ENCODE measurements at regions not wholly inside any gene's neighbourhood (a gene's known extent, or its start where the extent isn't known, plus 50 kb on each side); places are given as distances from the start of the nearest gene placed in this dataset.
"Not testable (repeated sequence)": the region's sequence is repeated elsewhere in the genome, so short reads cannot be mapped to it uniquely, and the experiment has no call there.

DNA sequence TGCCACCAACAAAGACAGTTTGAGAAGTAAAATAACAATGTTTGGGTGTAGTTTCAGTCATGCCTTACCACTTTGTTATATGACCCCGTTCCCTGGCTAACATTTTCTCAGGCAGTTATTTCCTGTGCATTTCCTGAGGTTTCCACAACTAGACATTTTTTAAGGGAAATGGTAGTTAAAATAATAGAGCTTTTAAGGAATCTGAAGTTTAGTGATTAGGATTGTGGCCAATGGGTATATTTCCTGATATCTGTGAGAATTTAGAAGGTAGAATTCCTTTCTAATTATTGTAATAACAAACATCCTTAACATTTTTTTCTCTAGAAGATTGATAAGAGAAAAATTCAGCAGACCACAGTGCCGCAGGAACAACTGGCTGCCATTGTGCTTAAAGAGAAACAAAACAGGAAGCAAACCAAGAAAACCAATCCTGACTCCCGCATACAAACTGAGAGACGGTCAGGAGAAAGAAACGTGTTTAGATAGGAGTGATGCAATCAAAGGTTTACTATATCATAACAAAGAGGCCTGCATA, 193.6 kb downstream of the MBL2 start:
- intact Hi-C loops (cut with DNase I) = no loop called here
- ATAC-seq = peak in 1 of 2 donors; percentile 61
- Histone ChIP-seq H3K4me1 (ENCODE audit: control insufficient read depth, insufficient read depth, low read length) (no peaks in the 10 kb centered on the region), H3K27me3 (ENCODE audit: control insufficient read depth, insufficient read depth) (no peaks in the 10 kb centered on the region), H3K27ac (ENCODE audit: low read length) (no peak overlapping the region), H3K4me3 (ENCODE audit: low read length) (no peak overlapping the region), H3K9me3 (ENCODE audit: control insufficient read depth, low read length) (no peaks in the 10 kb centered on the region)
- no peak for DNase-seq
- WGBS = 22% methylated on average over 5 of the region's 5 CpGs

DNA sequence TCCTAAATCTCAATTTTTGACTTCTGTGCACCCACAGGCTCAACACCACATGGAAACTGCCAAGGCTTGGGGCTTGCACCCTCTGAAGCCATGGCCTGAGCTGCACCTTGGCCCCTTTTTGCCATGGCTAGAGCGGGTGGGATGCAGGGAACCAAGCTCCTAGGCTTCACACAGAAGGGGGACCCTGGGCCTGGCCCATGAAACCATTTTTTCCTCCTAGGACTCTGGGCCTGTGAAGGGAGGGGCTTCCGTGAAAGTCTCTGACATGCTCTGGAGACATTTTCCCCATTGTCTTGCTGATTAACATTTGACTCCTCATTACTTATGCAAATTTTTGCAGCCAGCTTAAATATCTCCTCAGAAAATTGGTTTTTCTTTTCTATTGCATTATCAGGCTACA, 190.9 kb downstream of the MBL2 start:
- DNase-seq; H3K27me3 ChIP-seq (ENCODE audit: control insufficient read depth, insufficient read depth); H3K27ac ChIP-seq (ENCODE audit: low read length); H3K4me1 ChIP-seq (ENCODE audit: control insufficient read depth, insufficient read depth, low read length); H3K9me3 ChIP-seq (ENCODE audit: control insufficient read depth, low read length); H3K4me3 ChIP-seq (ENCODE audit: low read length); ATAC-seq; intact Hi-C loops (cut with DNase I): not testable (repeated sequence)
- WGBS = 84% methylated on average over 2 of the region's 2 CpGs

DNA sequence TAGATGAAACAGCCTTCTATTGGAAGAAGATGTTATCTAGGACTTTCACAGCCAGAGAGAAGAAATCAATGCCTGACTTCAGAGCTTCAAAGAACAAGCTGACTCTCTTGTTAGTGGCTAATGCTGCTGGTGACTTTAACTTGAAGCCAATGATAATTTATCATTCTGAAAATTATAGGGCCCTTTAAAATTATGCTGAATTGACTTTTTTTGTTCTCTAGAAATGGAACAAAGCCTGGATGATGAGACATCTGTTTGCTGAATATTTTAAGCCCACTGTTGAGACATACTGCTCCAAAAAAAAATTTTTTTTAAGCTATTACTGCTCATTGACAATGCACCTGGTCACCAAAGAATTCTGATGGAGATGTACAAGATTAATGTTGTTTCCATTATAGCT, 189.2 kb downstream of the MBL2 start:
- ATAC-seq (no peak), DNase-seq (no peak)
- H3K27ac ChIP-seq (ENCODE audit: low read length) = no peak overlapping the region
- intact Hi-C loops (cut with DNase I) = no loop called here
- no peak overlapping the region for H3K4me3 ChIP-seq (ENCODE audit: low read length)
- H3K9me3 ChIP-seq (ENCODE audit: control insufficient read depth, low read length) = no peaks in the 10 kb centered on the region
- no peaks in the 10 kb centered on the region for H3K27me3 ChIP-seq (ENCODE audit: control insufficient read depth, insufficient read depth)
- H3K4me1 ChIP-seq (ENCODE audit: control insufficient read depth, insufficient read depth, low read length) = no peaks in the 10 kb centered on the region

DNA sequence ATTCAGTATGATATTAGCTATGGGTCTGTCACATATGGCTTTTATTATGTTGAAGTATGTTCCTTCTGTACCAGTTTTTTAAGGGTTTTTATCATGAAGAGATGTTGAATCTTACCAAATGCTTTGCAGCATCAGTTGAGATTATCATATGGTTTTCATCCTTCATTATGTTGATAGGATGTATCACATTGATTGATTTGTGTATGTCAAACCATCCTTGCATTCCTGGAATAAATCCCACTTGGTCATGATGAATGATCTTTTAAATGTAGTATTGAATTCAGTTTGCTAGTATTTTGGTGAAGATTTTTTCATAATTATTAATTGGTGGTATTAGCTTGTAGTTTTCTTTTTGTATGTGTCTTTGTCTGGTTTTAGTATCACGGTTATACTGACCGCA, 185.9 kb downstream of the MBL2 start:
- Histone ChIP-seq H3K27me3 (ENCODE audit: control insufficient read depth, insufficient read depth) (no peaks in the 10 kb centered on the region), H3K4me3 (ENCODE audit: low read length) (no peak overlapping the region), H3K27ac (ENCODE audit: low read length) (no peak overlapping the region), H3K9me3 (ENCODE audit: control insufficient read depth, low read length) (no peaks in the 10 kb centered on the region), H3K4me1 (ENCODE audit: control insufficient read depth, insufficient read depth, low read length) (no peaks in the 10 kb centered on the region)
- ATAC-seq (no peak), DNase-seq (no peak)
- intact Hi-C loops (cut with DNase I) = no loop called here
- WGBS = 96% methylated on average over 2 of the region's 2 CpGs

DNA sequence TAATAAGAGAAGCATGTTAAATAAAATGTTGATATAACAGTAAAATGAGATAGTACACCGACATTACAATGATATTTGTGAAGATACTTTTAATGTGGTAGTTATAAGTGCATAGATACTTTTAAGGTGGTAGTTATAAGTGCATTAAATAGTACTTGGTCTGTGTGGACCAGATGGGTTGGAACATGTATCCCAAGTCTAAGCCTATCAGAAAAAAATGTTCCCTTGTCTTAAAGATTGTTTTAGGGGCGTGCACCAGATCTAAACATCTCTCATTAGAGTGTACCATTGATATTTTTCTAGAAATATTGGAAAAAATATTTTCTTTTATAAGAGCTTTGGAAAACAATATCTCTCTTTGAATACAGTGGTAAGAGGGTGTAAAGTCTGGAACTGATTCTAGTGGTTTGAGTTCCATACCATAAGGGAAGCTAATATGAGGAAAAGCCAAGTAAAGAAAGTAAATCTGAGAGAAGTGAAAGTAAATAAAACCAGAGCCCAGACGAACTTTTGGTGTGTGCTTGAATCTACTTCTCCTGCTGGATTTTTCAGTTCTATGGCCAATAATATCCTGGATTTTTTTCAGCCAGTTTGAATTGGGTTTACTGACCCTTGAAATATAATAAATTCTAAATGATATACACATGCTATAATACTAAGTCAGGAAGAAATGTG, 175.3 kb downstream of the MBL2 start:
- no peak for DNase-seq
- 52% methylated on average over 3 of the region's 3 CpGs for WGBS
- ATAC-seq = no peak
- H3K9me3 ChIP-seq (ENCODE audit: control insufficient read depth, low read length) = no peaks in the 10 kb centered on the region
- no peaks in the 10 kb centered on the region for H3K27me3 ChIP-seq (ENCODE audit: control insufficient read depth, insufficient read depth)
- no peak overlapping the region for H3K27ac ChIP-seq (ENCODE audit: low read length)
- H3K4me1 ChIP-seq (ENCODE audit: control insufficient read depth, insufficient read depth, low read length) = no peaks in the 10 kb centered on the region
- H3K4me3 ChIP-seq (ENCODE audit: low read length) = peak overlapping the region; percentile 25
- intact Hi-C loops (cut with DNase I) = no loop called here

DNA sequence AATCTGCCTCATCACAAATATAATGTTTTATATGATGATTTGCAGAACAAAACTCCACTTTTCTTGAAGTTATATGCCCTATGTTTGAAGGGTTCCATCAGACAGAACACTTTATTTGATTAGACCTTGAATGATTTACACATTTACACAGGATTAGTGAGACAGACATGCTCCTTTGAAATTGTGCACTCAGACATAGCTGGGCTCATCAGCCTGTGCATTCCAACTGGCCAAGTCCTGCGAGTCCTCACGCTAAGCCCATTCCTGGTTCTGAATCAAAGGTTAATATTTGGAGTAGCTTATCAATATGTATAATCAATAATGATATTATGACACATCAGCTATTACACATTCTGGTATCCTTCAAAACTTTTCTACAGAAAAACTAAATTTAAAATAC, 173.6 kb downstream of the MBL2 start:
- H3K9me3 ChIP-seq (ENCODE audit: control insufficient read depth, low read length) = no peaks in the 10 kb centered on the region
- no peaks in the 10 kb centered on the region for H3K4me1 ChIP-seq (ENCODE audit: control insufficient read depth, insufficient read depth, low read length)
- intact Hi-C loops (cut with DNase I) = no loop called here
- H3K27ac ChIP-seq (ENCODE audit: low read length) = no peak overlapping the region
- no peak for ATAC-seq
- H3K27me3 ChIP-seq (ENCODE audit: control insufficient read depth, insufficient read depth) = no peaks in the 10 kb centered on the region
- no peak for DNase-seq
- WGBS = 80% methylated on average over 2 of the region's 2 CpGs
- H3K4me3 ChIP-seq (ENCODE audit: low read length) = no peak overlapping the region

DNA sequence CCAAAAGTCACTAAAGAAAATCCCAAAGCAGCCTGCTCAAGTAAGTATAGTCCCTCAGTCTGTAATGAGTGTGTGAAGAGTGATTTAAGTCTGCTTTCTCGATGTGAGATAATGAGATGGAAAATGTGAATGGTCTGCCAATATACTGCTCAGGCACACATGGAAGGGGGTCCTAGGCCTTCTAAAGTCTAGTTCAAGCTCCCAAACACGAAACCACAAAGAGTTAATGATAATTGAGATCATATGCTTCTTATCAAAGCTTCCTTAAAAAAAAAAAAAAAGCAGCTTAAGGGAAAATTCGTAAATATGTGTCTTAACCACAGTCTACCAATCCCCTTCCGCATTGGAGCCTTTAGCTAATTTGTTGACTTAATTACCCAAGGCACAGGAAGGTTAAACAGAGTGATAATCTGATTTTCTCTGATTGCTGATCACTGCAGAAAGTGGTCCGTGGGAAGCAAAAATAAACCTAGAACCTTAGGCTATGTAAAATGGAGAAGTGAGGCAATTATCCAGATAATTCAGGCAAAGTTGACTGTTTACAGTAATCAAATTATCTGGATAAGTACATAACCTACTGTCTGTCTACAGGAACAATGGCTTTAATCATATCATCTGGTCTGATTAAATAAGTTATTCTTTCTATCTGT, 172.9 kb downstream of the MBL2 start:
- intact Hi-C loops (cut with DNase I) = no loop called here
- Histone ChIP-seq H3K9me3 (ENCODE audit: control insufficient read depth, low read length) (no peaks in the 10 kb centered on the region), H3K4me3 (ENCODE audit: low read length) (no peak overlapping the region), H3K27ac (ENCODE audit: low read length) (no peak overlapping the region), H3K27me3 (ENCODE audit: control insufficient read depth, insufficient read depth) (no peaks in the 10 kb centered on the region), H3K4me1 (ENCODE audit: control insufficient read depth, insufficient read depth, low read length) (no peaks in the 10 kb centered on the region)
- ATAC-seq = no peak
- WGBS = 50% methylated on average over 5 of the region's 5 CpGs
- no peak for DNase-seq

DNA sequence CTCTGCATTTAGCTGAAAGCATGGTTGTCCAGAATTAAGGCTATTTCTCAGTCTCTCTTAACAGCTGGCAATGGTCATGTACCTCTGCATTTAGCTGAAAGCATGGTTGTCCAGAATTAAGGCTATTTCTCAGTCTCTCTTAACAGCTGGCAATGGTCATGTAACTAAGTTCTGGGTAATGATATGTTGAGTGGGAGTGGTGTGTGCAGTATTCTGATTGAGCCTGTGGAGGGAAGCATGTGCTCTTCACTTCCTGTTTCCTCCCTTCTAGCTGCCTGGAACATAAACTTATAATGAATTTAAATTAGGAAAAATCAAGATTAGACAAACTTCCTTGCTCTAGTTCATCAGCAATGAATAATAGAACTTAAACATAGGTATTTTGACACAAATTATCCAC, 168.5 kb downstream of the MBL2 start:
- H3K4me1 ChIP-seq (ENCODE audit: control insufficient read depth, insufficient read depth, low read length); H3K27me3 ChIP-seq (ENCODE audit: control insufficient read depth, insufficient read depth); DNase-seq; H3K27ac ChIP-seq (ENCODE audit: low read length); intact Hi-C loops (cut with DNase I); H3K4me3 ChIP-seq (ENCODE audit: low read length); H3K9me3 ChIP-seq (ENCODE audit: control insufficient read depth, low read length): not testable (repeated sequence)
- ATAC-seq = peak in 1 of 2 donors; percentile 76

DNA sequence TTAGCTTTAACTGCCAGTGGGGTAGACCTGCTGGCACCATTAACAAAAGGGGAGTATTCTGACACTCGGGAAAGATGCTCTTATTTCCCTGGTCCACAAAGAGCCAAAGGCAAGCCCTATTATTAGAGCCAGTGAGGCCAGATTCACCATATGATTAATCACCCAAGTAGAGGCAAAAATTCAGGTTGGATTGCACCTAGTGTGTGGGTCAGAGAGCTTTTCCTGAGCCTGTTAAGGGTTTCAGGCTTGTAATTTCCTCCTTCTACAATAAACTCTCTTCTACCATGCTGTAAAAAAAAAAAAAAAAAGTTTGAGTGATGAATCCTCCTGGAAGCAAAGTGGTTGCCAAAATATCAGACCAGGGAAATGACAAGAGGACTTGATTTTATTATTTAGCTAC, 163.5 kb downstream of the MBL2 start:
- Histone ChIP-seq H3K27me3 (ENCODE audit: control insufficient read depth, insufficient read depth) (no peaks in the 10 kb centered on the region), H3K4me3 (ENCODE audit: low read length) (no peak overlapping the region), H3K4me1 (ENCODE audit: control insufficient read depth, insufficient read depth, low read length) (no peaks in the 10 kb centered on the region), H3K9me3 (ENCODE audit: control insufficient read depth, low read length) (no peaks in the 10 kb centered on the region), H3K27ac (ENCODE audit: low read length) (no peak overlapping the region)
- no peak for ATAC-seq
- intact Hi-C loops (cut with DNase I) = no loop called here
- DNase-seq = no peak
- WGBS = 66% methylated on average over 1 of the region's 1 CpG

DNA sequence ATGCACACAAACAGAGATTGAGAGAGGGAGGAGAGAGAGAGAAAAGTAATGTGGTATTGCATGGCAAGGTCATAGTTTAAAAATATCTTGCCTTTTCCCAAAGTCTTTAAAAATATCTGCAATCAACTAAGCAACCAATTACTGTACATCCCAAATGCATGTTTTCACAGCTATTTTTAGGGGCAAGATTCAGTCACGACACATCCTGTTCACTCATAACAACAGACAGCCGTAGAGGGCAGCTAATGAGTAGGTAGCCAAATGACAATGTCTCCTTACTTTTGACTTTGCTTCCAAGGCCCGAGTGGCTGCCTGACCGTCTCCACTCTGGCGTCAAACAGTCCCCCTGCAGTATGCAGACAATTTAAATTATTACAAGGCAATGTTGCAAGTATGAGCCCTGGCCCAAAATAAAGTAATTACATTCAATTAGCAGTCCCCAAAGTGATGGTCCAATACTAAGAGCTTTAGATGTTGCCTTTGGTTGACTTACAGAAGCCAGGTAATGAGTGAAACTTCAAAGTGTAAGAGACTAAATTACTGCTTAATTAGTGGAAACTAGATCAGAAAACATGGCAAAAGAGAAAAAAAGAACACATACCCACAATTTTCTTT, 162.9 kb downstream of the MBL2 start:
- H3K27me3 ChIP-seq (ENCODE audit: control insufficient read depth, insufficient read depth) = no peaks in the 10 kb centered on the region
- intact Hi-C loops (cut with DNase I) = no loop called here
- 54% methylated on average over 5 of the region's 5 CpGs for WGBS
- DNase-seq (no peak), ATAC-seq (no peak)
- no peaks in the 10 kb centered on the region for H3K9me3 ChIP-seq (ENCODE audit: control insufficient read depth, low read length)
- H3K4me1 ChIP-seq (ENCODE audit: control insufficient read depth, insufficient read depth, low read length) = no peaks in the 10 kb centered on the region
- H3K4me3 ChIP-seq (ENCODE audit: low read length) = no peak overlapping the region
- no peak overlapping the region for H3K27ac ChIP-seq (ENCODE audit: low read length)

DNA sequence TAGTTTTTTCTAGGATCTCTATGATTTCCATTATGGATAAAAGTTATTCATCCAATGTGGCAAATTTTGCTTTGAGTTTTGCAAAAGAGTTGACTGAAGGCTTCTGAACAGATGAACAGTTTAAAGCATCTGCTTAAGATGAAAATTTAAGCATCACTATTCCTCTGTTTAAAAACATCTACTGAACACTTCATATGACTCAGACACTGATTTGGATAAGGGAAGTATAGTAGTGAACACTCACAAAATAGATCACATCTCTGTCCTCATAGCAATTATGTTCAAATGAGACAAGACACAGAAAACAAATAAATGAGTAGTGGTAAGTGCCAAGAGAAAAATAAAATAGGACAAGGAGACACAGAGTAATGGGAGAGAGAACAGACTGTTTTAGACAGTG, 157.3 kb downstream of the MBL2 start:
- Histone ChIP-seq H3K4me1 (ENCODE audit: control insufficient read depth, insufficient read depth, low read length) (no peaks in the 10 kb centered on the region), H3K27ac (ENCODE audit: low read length) (no peak overlapping the region), H3K4me3 (ENCODE audit: low read length) (no peak overlapping the region), H3K9me3 (ENCODE audit: control insufficient read depth, low read length) (no peaks in the 10 kb centered on the region), H3K27me3 (ENCODE audit: control insufficient read depth, insufficient read depth) (no peaks in the 10 kb centered on the region)
- DNase-seq (no peak), ATAC-seq (no peak)
- intact Hi-C loops (cut with DNase I) = no loop called here
